ENCODE measurements at regions not wholly inside any gene's neighbourhood (a gene's known extent, or its start where the extent isn't known, plus 50 kb on each side); places are given as distances from the start of the nearest gene placed in this dataset.
A peak's percentile ranks its signal among the peaks of the same experiment; 100 is the strongest.

DNA sequence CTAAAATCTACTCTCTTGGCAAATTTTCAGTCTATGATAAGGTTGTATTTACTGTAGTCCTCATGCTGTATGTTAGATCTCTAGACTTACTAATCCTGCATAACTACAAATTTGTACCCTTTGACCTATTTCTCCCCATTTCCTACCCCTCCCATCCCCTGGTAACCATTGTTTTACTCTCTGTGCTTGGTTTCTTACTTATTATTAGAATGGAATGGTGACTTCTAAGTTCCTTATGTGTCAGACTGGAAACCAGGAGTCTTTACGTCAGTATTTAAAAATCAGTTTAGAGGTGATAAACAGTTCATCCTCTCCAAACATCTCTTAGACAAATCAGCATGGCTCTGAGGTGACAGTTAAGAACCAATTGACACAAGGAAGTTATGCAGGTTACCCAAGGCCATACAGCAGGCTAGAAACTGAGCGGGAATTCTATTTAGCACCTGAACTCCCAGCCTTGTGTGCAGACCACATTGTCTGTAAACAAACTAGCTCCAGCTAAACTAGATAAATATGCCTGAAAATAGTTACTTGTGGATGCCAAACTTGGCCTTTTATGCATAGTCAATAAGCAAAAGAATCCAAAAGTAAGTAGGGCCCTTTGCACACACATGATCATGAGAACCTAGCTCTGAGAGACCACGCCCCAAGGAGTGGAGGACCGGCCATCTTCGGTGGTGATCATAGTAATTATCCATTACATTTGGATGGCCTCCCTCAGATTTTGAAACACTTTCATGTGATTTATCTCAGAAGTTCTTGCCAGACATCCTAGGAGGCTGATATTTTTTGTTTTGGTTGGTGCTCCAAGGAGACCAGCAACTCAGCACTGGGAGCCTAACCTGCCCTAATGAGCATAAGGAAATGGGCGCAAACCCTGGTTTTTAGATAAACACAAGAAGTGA lies 72.3 kb upstream of the BOC start:
- no peak for DNase-seq

DNA sequence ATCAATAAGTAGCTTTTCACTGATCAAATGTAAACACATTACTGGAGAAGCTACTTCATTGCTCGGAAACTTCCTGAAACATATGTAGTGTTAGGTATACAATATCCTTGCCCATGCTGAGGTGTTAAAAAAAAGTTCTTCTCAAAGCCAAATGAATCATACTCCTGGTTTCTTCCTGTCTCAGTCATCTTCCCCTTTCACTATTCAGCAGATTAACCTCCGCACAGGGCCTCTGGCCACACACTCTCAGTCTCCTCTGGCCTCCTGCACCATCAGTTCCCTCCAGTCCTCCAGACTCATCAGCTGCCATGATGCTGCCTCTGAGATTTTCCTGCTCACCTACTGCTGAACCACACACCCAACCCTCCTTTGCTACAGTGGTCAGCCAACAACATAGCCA lies 70.5 kb upstream of the BOC start:
- peak; percentile 86 for DNase-seq

DNA sequence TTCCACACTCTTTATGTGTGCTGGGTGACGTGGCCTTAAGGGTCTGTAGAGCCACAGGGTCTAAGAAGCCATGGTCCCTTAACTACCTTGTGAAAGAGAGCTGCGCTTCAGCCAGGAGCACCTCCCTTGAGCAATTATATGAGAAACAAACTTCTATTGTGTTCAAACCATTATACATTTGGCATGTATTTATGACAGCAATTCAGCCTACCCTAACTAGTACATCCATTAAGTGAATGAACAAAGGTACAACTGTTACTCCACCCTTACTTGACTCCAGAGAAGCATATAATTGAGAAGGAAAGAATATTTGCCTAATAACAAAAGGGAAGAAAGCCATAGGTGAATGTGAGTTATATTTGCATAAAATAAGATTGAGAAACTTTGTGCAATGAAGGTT lies 69.8 kb upstream of the BOC start:
- no peak for DNase-seq

DNA sequence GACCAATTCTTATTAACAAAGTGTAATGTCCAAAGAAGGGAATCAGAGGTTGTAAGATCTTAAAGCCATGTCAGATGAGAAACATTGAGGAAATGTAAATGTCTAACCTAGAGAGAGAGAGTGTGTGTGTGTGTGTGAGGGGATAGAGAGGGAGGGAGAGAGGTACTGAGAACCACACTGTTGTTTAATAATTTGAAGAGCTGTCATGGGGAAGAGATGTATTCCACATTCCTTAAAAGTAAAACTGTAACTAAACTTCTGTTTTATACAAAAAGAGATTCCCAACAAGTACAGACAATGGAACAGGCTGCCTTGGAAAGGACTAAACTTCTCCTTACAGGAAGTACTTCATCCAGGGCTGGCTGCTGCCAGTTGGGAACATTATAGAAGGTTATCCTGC lies 68.9 kb upstream of the BOC start:
- DNase-seq, result no peak

DNA sequence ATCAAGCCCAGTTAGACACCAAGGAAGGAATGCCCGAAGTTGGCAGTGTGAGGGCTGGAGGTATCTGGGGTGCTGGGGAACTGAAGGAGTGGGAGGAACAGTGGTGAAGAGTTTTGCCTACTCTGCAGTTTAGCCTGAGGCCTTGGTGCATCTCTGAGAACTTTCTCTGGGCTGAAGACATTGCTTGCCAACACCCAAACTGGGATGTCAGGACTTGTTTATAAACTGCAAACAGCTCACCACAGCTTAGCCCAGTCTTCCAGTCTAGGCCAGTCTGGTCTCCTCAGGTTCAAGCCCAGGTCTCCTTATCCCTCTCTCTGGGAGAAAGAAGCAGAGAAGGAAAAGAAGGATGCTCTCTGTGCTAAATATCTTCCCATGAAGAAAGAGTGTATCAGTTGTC lies 68.0 kb upstream of the BOC start:
- no peak for DNase-seq

DNA sequence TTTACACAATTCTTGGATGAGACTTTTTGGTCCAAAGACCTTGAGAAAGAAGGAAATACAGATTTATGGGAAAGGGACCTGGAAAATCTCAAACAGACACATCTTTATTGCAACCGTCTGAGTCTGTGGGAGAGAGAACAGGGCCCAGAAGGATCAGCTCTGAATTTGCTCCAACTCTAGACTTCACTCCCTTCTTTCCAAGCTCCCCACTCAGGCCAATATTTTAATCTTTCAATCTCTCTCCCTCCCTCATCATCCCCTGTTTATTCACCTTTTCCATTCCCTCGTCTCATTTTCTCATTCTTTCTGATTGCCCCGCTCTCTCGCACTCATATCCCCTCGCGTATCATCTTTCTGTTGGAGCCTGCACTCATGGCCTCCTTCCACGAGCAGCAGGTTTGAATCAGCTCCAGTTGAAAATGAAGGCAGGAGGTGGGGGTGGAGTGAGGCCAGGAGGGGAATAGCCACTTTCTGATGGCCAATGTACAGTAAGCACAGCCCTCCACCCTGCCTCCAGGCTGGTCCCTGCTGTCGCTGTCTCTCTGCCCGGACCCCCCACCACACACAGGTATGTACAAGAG lies 63.6 kb upstream of the BOC start:
- no peak for DNase-seq

DNA sequence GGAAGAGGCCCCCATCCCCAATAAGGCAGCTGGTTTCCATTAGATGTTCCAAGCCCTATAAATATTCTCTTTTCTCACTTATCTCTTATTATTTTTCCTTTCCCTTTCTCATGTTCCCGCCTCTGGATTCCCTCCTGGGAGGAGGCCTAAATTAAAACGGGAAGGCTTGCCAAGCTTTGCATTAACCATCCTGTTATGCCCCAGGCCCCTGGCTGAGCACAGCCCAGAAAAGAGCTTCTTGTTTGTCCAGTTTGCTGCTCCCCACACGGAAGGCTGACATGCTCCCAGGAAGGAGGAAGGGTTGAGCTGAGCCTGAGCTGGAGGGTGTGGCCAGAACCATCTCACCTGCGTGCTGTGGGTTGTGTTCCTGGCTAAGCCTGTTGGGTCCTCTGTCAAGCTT lies 63.1 kb upstream of the BOC start:
- no peak for DNase-seq

DNA sequence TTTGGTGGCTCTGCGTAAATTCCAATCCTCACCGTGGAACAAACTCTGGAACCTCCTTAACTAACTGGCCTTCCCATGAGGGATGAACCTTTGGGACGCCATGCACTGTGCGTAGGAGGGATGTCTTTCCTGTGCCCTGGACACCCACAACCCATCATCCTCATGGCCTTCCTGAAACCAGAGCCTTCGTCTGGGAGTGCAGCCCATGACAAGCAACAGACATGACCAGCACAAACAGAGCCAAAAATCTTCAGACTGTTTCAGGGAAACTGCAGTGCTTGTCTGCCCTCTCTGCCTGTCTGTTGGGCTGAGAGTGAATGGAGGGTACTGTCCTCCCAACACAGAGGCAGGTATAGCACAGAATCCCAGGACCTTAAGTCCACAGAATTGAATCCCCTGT lies 61.1 kb upstream of the BOC start:
- no peak for DNase-seq

DNA sequence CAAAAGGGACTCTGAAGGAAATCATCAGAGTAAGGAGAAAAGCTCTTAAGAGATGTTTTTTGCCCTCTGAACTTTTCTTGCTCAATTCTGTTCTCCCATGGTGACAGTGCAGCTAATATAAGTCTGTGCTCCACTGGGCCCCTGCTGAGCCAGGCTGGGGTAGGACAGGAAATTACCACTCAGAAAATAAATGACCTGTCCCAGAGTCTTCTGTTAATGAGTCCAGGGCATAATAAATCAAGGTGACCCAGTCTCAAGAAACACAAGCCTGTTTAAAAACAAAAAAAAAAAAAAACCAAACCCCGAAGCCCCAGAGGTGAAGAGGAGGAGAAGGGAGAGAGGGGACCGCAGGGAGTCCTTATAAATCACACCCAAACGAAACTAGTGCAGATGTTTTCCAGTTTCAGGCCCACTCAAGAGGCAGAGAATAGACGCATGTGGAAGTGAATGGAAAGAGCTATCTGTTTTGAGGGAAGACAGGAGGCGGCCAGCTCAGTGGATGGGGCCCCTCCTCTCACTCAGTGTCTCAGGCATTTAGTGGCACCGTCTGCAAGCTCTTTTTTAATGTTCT lies 59.8 kb upstream of the BOC start:
- no peak for DNase-seq

DNA sequence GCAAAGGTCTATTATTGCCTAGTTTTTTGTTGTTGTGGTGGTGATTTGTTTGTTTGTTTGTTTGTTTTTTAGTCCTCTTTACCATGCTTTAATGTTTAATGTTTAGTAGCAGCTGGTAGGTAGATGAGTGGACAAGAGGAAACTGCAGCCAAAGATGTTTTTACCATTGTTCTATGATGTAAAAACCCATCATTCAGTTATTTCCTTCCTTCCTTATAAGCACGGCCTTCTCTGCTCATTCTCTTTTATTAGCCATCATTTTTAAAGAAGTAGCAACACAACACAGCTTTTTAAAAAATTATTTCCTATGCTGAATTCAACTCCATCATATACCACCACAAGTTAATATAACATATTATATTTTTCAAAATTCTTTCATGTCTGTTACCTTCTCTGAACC lies 58.5 kb upstream of the BOC start:
- no peak for DNase-seq

DNA sequence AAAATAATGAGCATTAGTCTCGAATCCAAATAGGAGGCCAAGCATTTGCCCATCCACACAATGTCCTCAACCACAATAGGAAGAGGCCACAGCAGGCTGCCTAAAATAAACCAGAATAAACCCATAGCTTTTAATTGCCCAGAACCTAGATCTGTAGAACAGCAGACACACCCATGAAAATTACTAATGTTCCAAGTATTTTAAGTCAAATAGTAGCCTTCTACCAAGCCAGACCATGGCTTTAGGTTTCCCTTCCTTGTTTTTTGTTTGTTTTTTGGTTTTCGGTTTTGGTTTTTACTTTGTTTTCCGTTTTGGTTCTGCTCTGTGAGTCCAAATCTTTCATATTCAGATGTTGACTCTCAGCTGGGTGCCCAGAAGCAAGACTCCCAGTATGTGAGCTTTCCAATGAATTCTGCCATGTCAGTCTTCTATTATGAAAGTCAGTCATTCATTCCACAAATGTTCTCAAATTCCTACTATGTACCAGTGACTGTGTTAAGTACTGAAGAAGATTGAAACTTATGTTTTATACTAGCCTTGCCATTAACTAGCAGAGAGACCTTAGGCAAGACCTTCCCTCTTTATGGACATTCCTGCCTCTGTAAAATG lies 57.8 kb upstream of the BOC start:
- DNase-seq, result peak; percentile 29

DNA sequence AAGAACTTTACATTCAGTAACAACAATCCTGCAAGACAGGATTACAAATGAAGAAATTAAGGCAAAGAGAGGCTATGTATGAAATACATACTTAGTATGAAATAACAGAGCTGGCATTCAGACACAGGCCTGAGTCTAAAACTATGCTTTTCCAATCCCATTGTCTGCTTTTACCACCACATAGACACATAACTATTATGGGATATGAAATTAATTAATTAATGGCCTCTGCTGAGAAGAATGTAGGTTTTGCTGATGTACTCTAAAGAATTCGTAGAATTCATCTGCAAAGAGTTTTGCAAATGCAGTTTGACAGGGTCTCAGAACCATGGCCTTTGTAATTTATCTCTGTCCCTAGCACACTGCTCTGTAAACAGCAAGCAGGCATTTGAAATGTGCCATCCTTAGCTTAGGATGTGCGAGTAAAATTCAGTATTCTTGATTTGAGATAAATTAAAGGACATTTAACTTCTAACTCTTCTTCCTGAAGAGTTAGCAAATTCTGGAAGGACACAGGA lies 54.5 kb upstream of the BOC start:
- DNase-seq, result no peak

DNA sequence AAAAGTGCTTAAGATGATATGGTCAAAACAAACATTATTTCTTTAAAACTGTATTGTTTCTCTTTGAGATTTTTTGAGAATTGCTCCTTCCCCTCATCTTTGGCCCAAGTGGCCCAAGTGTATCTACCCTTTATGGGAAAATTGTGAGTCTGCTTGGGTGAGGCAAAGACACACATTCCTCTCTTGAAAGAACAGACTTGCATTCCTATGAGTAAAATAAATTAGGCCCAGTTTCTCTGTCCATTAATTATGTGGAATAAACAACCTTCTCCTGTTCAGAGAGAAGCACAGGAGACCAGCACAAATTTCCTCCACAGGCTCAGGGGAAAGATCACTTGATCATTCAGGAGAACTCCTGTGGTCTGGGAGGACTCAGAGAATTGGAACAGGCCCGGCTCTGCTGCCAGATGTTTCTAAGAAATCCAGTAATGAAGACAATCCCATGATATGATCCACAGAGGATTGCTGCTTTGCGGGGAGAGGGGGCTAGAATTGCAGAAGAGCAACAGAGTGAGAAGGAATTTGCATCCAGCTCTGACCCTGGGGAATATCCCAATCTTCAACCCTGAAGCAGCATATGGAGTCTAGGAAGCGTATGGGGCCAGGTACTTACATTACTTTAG lies 53.8 kb upstream of the BOC start:
- no peak for DNase-seq

DNA sequence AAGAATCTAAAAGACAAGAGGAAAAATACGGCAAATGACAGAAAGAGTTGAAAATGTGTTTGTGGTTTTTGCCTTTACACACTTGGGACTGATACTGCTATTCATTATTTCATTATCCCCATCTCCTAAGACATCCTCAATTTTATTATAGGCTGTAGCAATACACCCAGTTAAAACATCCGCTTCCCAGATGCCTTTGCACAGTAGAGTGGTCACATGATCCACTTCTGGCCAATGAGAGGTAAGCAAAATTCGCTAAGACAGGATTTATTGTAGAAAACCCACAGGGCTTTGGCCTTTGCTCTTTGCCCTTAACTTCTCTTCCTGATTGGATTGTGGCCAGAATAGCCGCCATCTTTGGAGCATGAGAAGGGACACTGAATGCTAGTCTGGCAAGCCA lies 53.2 kb upstream of the BOC start:
- DNase-seq, result no peak
